HL-60 (cell line): ENCODE measurements at regions not wholly inside any gene's neighbourhood (a gene's known extent, or its start where the extent isn't known, plus 50 kb on each side); places are given as distances from the start of the nearest gene placed in this dataset.

Source experiments
- DNase-seq, 2 experiments: peaks; one replicate each; pipeline ENCODE4 v3.0.0-alpha.2; 2010 to 2020; ENCODE audit warnings: low read depth in 1 of 2, low spot score in 1 of 2
- H3K27ac ChIP-seq: fragments of 250-450 bp; sonication (Bioruptor Pico); replicated peaks from 2 replicates; pipeline ENCODE4 v1.5.1; 2020; ENCODE audit warnings: mild to moderate bottlenecking, moderate library complexity
- H3K27me3 ChIP-seq: fragments of 250-450 bp; sonication (Bioruptor Pico); 2 replicates; pipeline ENCODE4 v1.5.1; 2021; ENCODE audit warnings: mild to moderate bottlenecking, moderate library complexity; ENCODE audit not compliant: insufficient read depth, poor library complexity, severe bottlenecking
- H3K4me3 ChIP-seq: replicated peaks from 2 replicates; pipeline ENCODE4 v1.5.1; 2011; ENCODE audit warnings: mild to moderate bottlenecking, control low read depth, low read length; ENCODE audit not compliant: insufficient read depth
- GABPA ChIP-seq: IDR thresholded peaks from 2 replicates; pipeline ENCODE4 v1.6.1; 2012; ENCODE audit warnings: low read depth
- POLR2AphosphoS5 ChIP-seq: IDR thresholded peaks from 2 replicates; pipeline ENCODE4 v1.6.1; 2012; ENCODE audit warnings: low read depth
- SPI1 ChIP-seq: IDR thresholded peaks from 2 replicates; pipeline ENCODE4 v1.6.1; 2012; ENCODE audit warnings: low read depth, mild to moderate bottlenecking, borderline replicate concordance
- TF ChIP-seq, protein P1 (sequence below): IDR thresholded peaks from one replicate; pipeline ENCODE4 v1.5.1; 2011; ENCODE audit warnings: low read length, control low read depth, inconsistent platforms; ENCODE audit not compliant: insufficient read depth
- TF ChIP-seq, protein P2 (sequence below): IDR thresholded peaks from 2 replicates; pipeline ENCODE4 v1.6.1; 2012; ENCODE audit warnings: low read depth; ENCODE audit not compliant: insufficient replicate concordance

DNA sequence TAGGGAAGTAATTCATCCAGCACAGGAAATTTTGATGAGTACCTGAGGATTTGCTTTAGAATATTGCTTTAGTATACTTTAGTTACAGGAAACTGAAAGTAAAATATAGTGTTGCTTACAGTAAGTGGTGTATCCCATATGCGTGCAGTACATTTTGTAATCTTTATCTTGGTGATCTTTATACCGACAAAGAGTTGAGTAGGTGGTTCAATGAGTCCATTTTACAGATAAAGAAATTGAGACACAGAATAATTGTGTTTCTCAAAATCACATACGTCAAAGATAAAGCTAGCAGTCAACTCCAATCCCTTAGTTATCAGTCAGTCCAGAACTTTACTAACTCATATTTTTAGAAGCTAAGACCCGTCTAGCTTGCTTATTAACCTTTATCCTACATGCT, 65.8 kb upstream of the E2F3 start:
- Histone ChIP-seq H3K4me3 (no peak overlapping the region), H3K27me3 (no peaks in the 10 kb centered on the region), H3K27ac (no peak overlapping the region)
- TF ChIP-seq, protein P1, sequence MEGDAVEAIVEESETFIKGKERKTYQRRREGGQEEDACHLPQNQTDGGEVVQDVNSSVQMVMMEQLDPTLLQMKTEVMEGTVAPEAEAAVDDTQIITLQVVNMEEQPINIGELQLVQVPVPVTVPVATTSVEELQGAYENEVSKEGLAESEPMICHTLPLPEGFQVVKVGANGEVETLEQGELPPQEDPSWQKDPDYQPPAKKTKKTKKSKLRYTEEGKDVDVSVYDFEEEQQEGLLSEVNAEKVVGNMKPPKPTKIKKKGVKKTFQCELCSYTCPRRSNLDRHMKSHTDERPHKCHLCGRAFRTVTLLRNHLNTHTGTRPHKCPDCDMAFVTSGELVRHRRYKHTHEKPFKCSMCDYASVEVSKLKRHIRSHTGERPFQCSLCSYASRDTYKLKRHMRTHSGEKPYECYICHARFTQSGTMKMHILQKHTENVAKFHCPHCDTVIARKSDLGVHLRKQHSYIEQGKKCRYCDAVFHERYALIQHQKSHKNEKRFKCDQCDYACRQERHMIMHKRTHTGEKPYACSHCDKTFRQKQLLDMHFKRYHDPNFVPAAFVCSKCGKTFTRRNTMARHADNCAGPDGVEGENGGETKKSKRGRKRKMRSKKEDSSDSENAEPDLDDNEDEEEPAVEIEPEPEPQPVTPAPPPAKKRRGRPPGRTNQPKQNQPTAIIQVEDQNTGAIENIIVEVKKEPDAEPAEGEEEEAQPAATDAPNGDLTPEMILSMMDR = no peak
- TF ChIP-seq SPI1 (no peak), POLR2AphosphoS5 (no peak), GABPA (no peak)
- TF ChIP-seq, protein P2, sequence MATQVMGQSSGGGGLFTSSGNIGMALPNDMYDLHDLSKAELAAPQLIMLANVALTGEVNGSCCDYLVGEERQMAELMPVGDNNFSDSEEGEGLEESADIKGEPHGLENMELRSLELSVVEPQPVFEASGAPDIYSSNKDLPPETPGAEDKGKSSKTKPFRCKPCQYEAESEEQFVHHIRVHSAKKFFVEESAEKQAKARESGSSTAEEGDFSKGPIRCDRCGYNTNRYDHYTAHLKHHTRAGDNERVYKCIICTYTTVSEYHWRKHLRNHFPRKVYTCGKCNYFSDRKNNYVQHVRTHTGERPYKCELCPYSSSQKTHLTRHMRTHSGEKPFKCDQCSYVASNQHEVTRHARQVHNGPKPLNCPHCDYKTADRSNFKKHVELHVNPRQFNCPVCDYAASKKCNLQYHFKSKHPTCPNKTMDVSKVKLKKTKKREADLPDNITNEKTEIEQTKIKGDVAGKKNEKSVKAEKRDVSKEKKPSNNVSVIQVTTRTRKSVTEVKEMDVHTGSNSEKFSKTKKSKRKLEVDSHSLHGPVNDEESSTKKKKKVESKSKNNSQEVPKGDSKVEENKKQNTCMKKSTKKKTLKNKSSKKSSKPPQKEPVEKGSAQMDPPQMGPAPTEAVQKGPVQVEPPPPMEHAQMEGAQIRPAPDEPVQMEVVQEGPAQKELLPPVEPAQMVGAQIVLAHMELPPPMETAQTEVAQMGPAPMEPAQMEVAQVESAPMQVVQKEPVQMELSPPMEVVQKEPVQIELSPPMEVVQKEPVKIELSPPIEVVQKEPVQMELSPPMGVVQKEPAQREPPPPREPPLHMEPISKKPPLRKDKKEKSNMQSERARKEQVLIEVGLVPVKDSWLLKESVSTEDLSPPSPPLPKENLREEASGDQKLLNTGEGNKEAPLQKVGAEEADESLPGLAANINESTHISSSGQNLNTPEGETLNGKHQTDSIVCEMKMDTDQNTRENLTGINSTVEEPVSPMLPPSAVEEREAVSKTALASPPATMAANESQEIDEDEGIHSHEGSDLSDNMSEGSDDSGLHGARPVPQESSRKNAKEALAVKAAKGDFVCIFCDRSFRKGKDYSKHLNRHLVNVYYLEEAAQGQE = no peak
- DNase-seq = no peak

DNA sequence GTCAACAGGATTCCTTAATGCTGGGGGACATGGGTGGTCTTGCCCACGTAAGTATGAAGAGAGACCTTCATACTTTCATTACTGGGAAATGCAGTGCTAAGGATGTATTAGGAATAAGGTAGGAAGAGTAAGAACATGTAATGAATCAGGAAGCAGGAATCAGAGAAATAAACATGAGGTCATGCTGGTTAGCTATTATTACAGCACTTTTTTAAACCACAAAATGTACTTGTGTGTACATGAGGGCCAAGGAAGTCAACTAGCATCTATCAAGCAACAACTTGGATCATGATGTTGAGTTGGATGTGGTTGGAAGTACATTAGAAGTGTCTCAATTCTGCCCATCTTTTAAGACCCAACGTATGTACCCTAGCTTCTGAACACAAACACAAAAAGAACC, 63.5 kb upstream of the E2F3 start:
- Histone ChIP-seq H3K27ac (no peak overlapping the region), H3K27me3 (no peaks in the 10 kb centered on the region), H3K4me3 (no peak overlapping the region)
- TF ChIP-seq POLR2AphosphoS5 = no peak
- TF ChIP-seq GABPA = no peak
- TF ChIP-seq, protein P1 = no peak
- TF ChIP-seq, protein P2 = no peak
- no peak for TF ChIP-seq SPI1
- DNase-seq = no peak

DNA sequence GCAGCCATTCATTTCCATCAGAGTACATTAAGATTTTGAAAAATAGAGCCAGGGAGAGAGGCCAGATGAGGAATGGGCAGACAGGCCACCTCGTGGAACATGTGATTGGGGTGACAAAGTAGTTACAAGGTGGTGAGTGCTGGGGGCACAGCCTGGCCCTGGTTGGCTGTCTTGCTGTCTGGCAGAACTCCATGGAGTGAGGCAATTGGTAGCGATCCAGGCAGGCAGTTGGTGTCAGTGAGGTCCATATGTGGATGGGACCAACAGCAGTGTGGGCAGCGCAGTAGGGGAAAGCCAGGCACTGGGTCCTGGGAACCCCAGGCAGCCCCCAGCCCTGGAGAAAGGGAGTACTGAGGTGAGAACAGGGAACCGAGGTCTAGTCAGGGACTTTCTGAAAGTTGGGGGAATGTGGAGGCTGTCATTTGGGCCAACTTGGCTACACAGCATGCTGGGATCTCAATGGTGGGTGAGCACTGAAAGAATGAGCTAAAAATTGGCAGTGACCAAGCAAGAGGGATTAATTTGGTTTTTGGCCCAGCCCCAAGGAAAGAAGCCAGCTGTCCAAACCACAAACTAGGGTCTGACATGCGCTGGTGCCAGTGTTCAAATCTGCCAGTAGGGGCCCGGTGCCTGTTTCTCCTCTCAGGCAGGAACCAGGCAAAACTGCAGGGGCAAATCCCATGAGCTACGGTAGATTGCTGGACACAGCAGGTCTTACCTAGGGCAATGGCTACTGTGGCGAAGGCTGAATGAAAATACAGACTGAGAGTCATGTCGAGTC, 61.4 kb upstream of the E2F3 start:
- H3K27me3 ChIP-seq = no peaks in the 10 kb centered on the region
- TF ChIP-seq, protein P1 = no peak
- TF ChIP-seq, protein P2 = no peak
- no peak for TF ChIP-seq POLR2AphosphoS5
- TF ChIP-seq SPI1 = no peak
- DNase-seq = no peak
- H3K27ac ChIP-seq = no peak overlapping the region
- H3K4me3 ChIP-seq = no peak overlapping the region
